ENCODE measurements at regions not wholly inside any gene's neighbourhood (a gene's known extent, or its start where the extent isn't known, plus 50 kb on each side); places are given as distances from the start of the nearest gene placed in this dataset.
"Not testable (repeated sequence)": the region's sequence is repeated elsewhere in the genome, so short reads cannot be mapped to it uniquely, and the experiment has no call there.

DNA sequence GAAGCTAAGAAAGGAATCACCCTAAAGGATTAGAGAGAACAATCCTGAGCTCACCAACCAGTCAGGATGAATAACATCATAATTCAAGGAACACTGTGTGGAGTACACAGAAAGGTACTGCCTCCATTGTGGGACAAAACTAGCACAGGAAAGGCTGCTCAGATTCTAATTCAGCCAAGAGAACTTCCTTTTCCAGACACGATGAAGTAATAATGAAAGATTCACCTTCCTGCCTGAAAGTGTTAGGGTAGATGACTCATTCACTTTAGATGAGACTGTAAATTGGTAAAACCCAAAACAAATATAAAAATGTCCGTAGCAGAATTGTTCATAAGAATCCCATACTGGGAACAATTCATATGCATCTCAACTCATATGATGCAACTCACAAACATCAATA is 167.2 kb downstream of the CDC14C start:
- Histone ChIP-seq H3K4me3 (no peak overlapping the region), H3K27ac (no peak overlapping the region), H3K27me3 (no peaks in the 10 kb centered on the region), H3K9me3 (no peaks in the 10 kb centered on the region), H3K4me1 (no peaks in the 10 kb centered on the region), H3K36me3 (no peaks in the 10 kb centered on the region)
- TF ChIP-seq, protein P1, sequence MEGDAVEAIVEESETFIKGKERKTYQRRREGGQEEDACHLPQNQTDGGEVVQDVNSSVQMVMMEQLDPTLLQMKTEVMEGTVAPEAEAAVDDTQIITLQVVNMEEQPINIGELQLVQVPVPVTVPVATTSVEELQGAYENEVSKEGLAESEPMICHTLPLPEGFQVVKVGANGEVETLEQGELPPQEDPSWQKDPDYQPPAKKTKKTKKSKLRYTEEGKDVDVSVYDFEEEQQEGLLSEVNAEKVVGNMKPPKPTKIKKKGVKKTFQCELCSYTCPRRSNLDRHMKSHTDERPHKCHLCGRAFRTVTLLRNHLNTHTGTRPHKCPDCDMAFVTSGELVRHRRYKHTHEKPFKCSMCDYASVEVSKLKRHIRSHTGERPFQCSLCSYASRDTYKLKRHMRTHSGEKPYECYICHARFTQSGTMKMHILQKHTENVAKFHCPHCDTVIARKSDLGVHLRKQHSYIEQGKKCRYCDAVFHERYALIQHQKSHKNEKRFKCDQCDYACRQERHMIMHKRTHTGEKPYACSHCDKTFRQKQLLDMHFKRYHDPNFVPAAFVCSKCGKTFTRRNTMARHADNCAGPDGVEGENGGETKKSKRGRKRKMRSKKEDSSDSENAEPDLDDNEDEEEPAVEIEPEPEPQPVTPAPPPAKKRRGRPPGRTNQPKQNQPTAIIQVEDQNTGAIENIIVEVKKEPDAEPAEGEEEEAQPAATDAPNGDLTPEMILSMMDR (IDR thresholded peaks at IDR 0.05), result no peak
- intact Hi-C loops (cut with DNase I), result no loop called here
- no peak for ATAC-seq
- DNase-seq, result no peak

DNA sequence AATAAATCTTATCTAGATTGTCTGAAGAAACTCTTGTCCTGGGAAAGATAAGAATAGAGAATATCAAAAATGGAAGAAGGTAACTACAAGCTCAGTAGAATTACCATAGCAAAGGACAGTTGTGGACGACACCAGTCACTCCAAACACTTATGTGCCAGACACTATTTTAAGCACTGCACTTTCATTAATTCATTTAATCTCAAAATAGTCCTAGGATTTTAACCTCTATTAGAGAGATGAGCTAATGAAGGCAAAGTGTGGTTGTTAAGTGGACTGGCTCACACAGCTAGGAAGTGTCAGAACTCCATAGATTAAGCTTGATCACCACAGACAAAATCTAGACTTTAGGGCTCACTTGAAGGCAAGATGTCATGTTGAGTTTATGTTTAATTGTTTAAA is 168.9 kb downstream of the CDC14C start:
- DNase-seq, result no peak
- TF ChIP-seq, protein P1 (IDR thresholded peaks at IDR 0.05), result no peak

DNA sequence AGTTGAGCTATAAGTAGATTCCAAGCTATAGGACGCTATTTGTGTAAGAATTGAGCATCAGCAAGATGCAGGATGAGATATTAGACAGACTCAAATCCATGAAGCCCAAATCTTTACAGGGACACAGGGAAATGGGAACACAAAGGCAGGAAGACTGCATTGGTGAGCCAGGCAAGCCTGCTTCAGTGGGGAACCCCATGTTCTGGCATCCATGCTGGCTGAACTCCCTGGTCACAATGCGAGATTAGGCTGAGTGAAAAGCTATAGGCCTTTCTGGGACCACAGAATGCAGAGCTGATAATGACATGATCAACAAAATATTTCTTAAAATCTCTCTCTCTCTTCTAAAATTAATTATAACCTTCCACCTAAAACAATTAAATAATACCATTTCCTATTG is 170.5 kb downstream of the CDC14C start:
- TF ChIP-seq, protein P1 (IDR thresholded peaks at IDR 0.05), result no peak
- ATAC-seq (no peak), DNase-seq (no peak)
- H3K4me1 ChIP-seq, result no peaks in the 10 kb centered on the region
- H3K9me3 ChIP-seq, result no peaks in the 10 kb centered on the region
- H3K27ac ChIP-seq, result no peak overlapping the region
- H3K27me3 ChIP-seq, result no peaks in the 10 kb centered on the region
- intact Hi-C loops (cut with DNase I), result no loop called here
- H3K36me3 ChIP-seq, result no peaks in the 10 kb centered on the region
- H3K4me3 ChIP-seq, result no peak overlapping the region

More for the DNA sequence above, 168.9 kb downstream of the CDC14C start:
- H3K9me3 ChIP-seq, result no peaks in the 10 kb centered on the region
- H3K27ac ChIP-seq, result no peak overlapping the region
- no peak for ATAC-seq
- intact Hi-C loops (cut with DNase I), result no loop called here
- H3K36me3 ChIP-seq, result no peaks in the 10 kb centered on the region
- no peak overlapping the region for H3K4me3 ChIP-seq
- no peaks in the 10 kb centered on the region for H3K4me1 ChIP-seq
- H3K27me3 ChIP-seq, result no peaks in the 10 kb centered on the region

DNA sequence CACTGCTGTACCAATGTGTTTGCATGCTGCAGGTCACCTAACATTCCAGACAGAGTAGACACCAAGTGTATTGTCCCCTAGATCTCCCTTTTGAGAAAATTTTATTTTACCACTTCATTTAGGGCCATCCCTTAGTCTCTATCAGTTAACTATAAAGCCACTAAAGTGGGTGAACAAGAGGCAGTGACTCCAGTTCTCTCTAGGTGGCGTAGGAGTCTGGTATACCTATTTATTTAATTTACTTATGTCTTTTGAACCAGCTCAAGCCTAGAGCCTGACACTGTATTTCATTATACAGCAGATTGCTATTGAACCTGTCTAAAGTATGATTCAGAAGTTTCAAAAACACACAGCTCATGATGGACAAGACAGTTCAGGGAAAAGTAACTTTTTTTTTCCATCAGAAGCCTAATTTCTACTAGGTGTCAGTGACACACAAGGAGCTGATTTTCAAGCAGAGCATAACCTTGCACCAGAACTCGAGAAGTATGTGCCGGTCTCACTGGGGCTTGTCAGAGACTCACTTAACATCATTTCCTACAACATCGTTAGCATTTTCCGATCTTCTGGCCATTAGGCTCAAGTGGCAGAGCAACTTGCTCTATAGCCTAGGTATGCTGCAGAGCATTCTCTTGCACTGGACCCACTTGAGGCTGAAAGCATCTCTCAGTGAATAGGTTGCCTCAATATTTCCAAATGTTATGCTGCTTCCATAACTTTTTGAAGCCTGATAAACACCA is 175.4 kb downstream of the CDC14C start:
- ATAC-seq (no peak), DNase-seq (no peak)
- Histone ChIP-seq H3K36me3 (no peaks in the 10 kb centered on the region), H3K4me3 (no peak overlapping the region), H3K9me3 (no peaks in the 10 kb centered on the region), H3K27me3 (no peaks in the 10 kb centered on the region), H3K4me1 (no peaks in the 10 kb centered on the region), H3K27ac (no peak overlapping the region)
- intact Hi-C loops (cut with DNase I), result no loop called here
- TF ChIP-seq, protein P1 (IDR thresholded peaks at IDR 0.05), result no peak

DNA sequence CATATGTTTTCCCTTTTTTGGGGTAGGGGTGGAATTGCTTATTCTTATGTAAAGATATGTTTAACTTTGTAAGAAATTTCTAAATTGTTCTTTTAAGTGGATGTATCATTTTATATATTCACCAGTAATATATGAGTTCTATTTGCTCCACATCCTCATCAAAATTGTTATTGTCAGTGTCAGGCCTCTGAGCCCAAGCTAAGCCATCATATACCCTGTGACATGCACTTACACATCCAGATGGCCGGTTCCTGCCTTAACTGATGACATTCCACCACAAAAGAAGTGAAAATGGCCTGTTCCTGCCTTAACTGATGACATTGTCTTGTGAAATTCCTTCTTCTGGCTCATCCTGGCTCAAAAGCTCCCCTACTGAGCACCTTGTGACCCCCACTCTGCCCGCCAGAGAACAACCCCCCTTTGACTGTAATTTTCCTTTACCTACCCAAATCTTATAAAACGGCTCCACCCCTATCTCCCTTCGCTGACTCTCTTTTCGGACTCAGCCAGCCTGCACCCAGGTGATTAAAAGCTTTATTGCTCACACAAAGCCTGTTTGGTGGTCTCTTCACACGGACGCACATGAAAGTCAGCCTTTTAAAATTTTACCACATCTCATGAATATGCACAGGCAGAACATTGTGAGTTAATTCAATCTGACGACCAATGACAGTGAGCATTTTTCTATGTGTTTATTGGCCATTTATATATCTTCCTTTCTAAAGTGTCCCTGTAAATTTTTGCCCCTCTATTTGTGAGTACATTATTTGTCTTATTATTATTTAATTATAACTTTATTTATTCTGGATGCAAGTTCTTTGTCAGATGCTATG is 176.8 kb downstream of the CDC14C start:
- intact Hi-C loops (cut with DNase I); DNase-seq; H3K9me3 ChIP-seq; H3K27me3 ChIP-seq; H3K27ac ChIP-seq; ATAC-seq; H3K36me3 ChIP-seq; H3K4me1 ChIP-seq; H3K4me3 ChIP-seq: not testable (repeated sequence)

DNA sequence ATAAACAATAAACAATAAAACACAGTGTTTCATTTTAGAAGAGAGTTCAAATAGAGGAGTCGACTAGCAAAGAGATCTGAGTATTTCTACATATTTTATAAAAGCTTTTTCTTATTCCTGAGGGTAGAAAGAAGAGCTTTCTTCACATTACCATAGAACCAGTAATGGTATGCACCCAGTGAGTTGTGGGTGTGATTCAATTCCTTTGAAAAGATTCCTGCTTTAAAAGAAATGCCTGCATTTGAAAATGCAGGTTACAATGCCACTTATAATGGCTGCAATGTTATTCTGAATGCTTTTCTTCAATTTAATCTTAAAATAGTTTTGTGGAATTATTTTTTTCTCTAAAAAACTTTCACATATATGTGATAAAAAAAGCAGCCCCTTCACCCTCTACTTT is 178.1 kb downstream of the CDC14C start:
- intact Hi-C loops (cut with DNase I), result no loop called here
- H3K36me3 ChIP-seq, result no peaks in the 10 kb centered on the region
- H3K4me3 ChIP-seq, result no peak overlapping the region
- H3K27me3 ChIP-seq, result no peaks in the 10 kb centered on the region
- no peaks in the 10 kb centered on the region for H3K9me3 ChIP-seq
- no peaks in the 10 kb centered on the region for H3K4me1 ChIP-seq
- H3K27ac ChIP-seq, result no peak overlapping the region
- ATAC-seq (no peak), DNase-seq (no peak)
- TF ChIP-seq, protein P1 (IDR thresholded peaks at IDR 0.05), result no peak

Data from upper lobe of right lung (tissue), 1 donor.